GM13976 (cell line): ENCODE measurements at regions not wholly inside any gene's neighbourhood (a gene's known extent, or its start where the extent isn't known, plus 50 kb on each side); places are given as distances from the start of the nearest gene placed in this dataset.

Source experiments
- DNase-seq: peaks from one replicate; pipeline ENCODE4 v3.0.0; 2012; ENCODE audit warnings: low spot score
- in situ Hi-C: fragments of 300-500 bp; cut with MboI; formaldehyde crosslinking; loops from one replicate; pipeline ENCODE4 v1.12.0; 2022; ENCODE audit warnings: low sequenced_read_pairs, mixed read lengths, inconsistent platforms; ENCODE audit not compliant: unreplicated experiment
- TF ChIP-seq, protein P1 (sequence below): IDR thresholded peaks from 2 replicates; pipeline ENCODE4 v1.5.1; 2012; ENCODE audit warnings: borderline replicate concordance, mild to moderate bottlenecking; ENCODE audit not compliant: insufficient read depth; ENCODE audit errors: extremely low read depth, missing control alignments, control extremely low read depth

DNA sequence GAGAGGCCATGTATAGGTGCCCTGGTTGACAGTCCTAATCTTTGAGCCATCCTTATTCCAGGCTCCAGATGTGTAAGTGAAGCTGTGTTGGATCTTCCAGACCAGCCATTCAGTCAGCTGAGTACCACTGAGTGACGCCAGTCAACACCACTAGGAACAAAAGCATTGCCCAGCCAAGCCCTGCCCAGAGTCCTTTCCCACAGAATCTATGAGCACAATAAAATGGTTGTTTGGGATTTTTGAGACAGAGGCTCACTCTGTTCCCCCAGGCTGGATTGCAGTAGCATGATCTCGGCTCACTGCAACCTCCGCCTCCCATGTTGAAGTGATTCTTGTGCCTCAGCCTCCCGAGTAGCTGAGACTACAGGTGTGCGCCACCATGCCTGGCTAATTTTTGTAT is 262.5 kb downstream of the BCOR start:
- in situ Hi-C loops, result no loop called here
- DNase-seq, result no peak
- TF ChIP-seq, protein P1, sequence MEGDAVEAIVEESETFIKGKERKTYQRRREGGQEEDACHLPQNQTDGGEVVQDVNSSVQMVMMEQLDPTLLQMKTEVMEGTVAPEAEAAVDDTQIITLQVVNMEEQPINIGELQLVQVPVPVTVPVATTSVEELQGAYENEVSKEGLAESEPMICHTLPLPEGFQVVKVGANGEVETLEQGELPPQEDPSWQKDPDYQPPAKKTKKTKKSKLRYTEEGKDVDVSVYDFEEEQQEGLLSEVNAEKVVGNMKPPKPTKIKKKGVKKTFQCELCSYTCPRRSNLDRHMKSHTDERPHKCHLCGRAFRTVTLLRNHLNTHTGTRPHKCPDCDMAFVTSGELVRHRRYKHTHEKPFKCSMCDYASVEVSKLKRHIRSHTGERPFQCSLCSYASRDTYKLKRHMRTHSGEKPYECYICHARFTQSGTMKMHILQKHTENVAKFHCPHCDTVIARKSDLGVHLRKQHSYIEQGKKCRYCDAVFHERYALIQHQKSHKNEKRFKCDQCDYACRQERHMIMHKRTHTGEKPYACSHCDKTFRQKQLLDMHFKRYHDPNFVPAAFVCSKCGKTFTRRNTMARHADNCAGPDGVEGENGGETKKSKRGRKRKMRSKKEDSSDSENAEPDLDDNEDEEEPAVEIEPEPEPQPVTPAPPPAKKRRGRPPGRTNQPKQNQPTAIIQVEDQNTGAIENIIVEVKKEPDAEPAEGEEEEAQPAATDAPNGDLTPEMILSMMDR, result no peak

DNA sequence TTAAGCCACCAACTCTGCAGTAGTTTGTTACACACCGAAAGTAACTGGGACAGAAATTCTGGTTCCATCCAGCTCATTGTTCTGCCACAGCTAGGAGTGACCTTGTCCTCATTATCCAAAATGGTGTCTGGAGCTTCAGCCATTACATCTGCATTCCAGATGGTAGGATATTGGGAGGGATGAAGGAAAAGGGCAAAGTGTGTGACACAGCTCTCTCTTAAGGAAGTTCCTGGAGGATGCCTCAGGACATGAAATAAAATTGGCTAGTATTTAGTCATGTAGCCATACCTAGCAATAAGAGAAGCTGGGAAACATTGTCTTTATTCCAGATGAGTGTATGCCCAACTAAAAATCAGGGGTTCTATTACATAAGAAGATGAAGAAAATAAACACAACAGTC is 262.0 kb downstream of the BCOR start:
- TF ChIP-seq, protein P1, result no peak
- no peak for DNase-seq
- in situ Hi-C loops, result no loop called here

DNA sequence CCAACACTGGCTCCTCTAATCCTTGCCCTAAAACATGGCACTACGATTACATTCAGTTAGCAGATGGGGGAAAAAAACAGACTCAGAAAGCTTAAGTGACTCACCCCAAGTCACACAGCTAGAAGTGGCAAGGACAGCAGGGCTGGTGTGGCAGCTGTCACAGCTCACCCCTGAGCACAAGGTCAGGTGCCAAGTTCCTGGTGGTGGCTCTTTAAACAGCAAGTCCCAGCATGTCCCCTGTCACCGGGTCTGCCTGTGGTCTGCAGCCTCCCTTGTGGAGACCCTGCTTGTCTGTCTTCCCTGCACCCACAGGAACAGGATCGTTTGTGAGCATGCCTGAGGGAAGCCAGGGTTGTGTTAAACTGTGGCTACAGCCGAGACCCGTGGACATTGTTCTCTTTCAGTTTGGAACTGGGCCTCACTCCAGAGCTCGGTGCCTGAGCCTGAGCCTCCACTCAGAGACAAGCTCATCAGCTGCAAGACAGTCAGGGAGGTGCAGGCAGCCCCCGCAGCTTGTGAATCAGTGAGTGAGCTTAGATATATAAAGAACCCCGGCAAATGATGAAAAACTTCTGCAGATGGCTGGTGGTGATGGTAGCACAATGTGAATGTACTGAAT is 260.8 kb downstream of the BCOR start:
- TF ChIP-seq, protein P1, result no peak
- no peak for DNase-seq
- in situ Hi-C loops, result no loop called here

DNA sequence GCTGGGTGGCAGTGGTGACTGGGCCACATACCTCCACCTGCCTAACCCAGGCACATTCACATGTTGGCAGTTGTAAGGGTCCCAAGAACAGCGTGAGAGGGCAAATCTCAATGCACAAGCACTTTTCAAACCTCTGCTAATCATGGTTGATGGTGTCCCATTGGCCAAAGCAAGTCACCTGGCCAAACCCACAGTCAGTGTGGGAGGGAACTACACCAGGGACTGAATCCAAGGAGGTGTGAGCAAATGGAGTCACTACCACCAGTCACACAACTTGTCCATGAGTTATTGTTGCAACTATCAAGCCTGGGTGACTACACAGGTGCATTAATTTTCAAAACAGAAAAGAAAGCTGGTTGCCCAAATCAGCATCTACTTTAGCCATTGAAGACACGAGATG is 260.1 kb downstream of the BCOR start:
- DNase-seq, result no peak
- in situ Hi-C loops, result no loop called here
- TF ChIP-seq, protein P1, result no peak

DNA sequence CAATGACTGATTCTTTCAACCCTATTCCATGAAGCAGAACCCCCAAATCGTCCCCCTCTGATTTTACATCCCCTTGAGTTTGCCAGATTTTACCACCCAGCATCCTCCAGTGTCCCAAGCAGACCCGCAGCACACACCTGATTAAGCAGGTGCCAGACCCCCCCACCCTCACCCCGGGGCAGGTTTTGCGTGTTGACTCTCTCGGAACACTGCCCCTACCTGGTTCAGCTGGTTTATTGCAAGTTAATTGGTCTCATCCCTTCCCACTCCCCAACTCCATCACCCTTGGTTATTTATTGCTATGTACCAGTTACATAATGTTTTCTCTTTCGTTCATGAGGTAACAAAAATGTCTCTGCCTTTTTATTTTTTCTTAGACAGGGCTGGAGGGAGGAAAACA is 258.4 kb downstream of the BCOR start:
- in situ Hi-C loops, result no loop called here
- TF ChIP-seq, protein P1, result no peak
- DNase-seq, result no peak

DNA sequence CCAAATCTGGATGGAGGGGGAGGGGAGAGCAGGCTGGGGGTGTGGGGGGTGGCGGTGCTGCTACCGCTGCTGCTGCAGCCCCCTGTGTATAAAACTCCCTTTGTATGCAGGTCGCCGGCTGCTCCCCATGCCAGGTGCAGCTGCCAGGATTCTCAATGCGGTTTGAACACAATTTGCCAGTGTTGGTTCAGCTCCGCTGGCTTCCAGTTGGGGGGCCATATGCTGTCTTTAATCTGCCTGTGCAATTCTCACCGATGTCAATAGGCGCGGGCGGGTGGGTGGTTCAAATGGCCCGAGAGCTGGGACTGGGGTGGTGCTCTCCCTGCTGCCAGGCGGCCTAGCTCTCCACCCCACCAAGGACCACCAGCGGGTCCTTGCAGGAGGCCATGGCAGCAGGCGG is 257.6 kb downstream of the BCOR start:
- in situ Hi-C loops, result no loop called here
- no peak for DNase-seq
- TF ChIP-seq, protein P1, result no peak
